H1 (cell line): ENCODE measurements at regions not wholly inside any gene's neighbourhood (a gene's known extent, or its start where the extent isn't known, plus 50 kb on each side); places are given as distances from the start of the nearest gene placed in this dataset.

Experiments
- CTCF ChIA-PET: fragments of 300-600 bp; sonication (Branson Sonifier 250); formaldehyde crosslinking; loops from one replicate; lab custom pipeline; 2021; ENCODE audit not compliant: partially characterized antibody; lab: Charles Lee
- POLR2A ChIA-PET: fragments of 300-600 bp; sonication (Branson Sonifier 250); formaldehyde crosslinking; loops from one replicate; lab custom pipeline; 2021; ENCODE audit warnings: inconsistent platforms; ENCODE audit not compliant: partially characterized antibody; lab: Charles Lee
- DNase-seq, 2 experiments: peaks; one replicate each; pipeline versions ENCODE4 v3.0.0 to v3.0.0-alpha.2; 2010 to 2022; ENCODE audit warnings: low spot score in 2 of 2, low read depth in 1 of 2, mixed read lengths in 1 of 2
- FAIRE-seq: peaks from 2 replicates; lab custom pipeline; 2011; peaks lifted over from hg19 to GRCh38; lab: Jason Lieb, UNC
- H2AFZ ChIP-seq: 2 replicates; pipeline ENCODE4 v1.8.1; 2012; ENCODE audit warnings: low read length, inconsistent platforms
- H2AK5ac ChIP-seq: 2 replicates; pipeline ENCODE4 v1.6.1; 2013; ENCODE audit warnings: low read depth, low read length
- H2BK120ac ChIP-seq: replicated peaks from 2 replicates; pipeline ENCODE3; 2013; ENCODE audit warnings: low read depth, low read length, inconsistent platforms
- H2BK12ac ChIP-seq: 2 replicates; pipeline ENCODE4 v1.6.1; 2013; ENCODE audit warnings: low read depth, low read length
- H2BK15ac ChIP-seq: 2 replicates; pipeline ENCODE4 v1.6.1; 2013; ENCODE audit warnings: low read length
- H2BK20ac ChIP-seq: 2 replicates; pipeline ENCODE4 v1.6.1; 2013; ENCODE audit warnings: low read length
- H2BK5ac ChIP-seq: 2 replicates; pipeline ENCODE4 v1.6.1; 2013; ENCODE audit warnings: low read depth, low read length
- H3K14ac ChIP-seq: 2 replicates; pipeline ENCODE4 v1.6.1; 2013; ENCODE audit warnings: inconsistent platforms; ENCODE audit not compliant: insufficient read length
- H3K18ac ChIP-seq: 2 replicates; pipeline ENCODE4 v1.6.1; 2013; ENCODE audit warnings: low read length; ENCODE audit errors: extremely low read depth
- H3K23ac ChIP-seq: 2 replicates; pipeline ENCODE4 v1.6.1; 2013; ENCODE audit warnings: inconsistent platforms; ENCODE audit not compliant: insufficient read length
- H3K23me2 ChIP-seq: 2 replicates; pipeline ENCODE4 v1.6.1; 2013; ENCODE audit warnings: low read depth, low read length
- H3K27ac ChIP-seq: 2 replicates; pipeline ENCODE4 v1.6.1; 2011; ENCODE audit warnings: low read depth, low read length, inconsistent platforms
- H3K27me3 ChIP-seq, 4 experiments: replicated peaks in 1 of 4; 1 replicate in 1 of 4; 2 replicates in 3 of 4; pipeline versions ENCODE4 v1.6.1 to v1.8.1; 2011 to 2013; ENCODE audit warnings: low read length in 3 of 4, mild to moderate bottlenecking in 3 of 4, inconsistent platforms in 2 of 4, mixed read lengths in 2 of 4, moderate library complexity in 1 of 4; ENCODE audit not compliant: control insufficient read depth in 3 of 4, insufficient read depth in 3 of 4; ENCODE audit errors: extremely low read depth in 1 of 4
- H3K36me3 ChIP-seq, 4 experiments: 2 replicates each; pipeline versions ENCODE4 v1.6.1 to v1.8.1; 2011 to 2013; ENCODE audit warnings: mild to moderate bottlenecking in 4 of 4, low read length in 3 of 4, moderate library complexity in 2 of 4, control low read depth in 1 of 4, inconsistent platforms in 1 of 4; ENCODE audit not compliant: insufficient read depth in 4 of 4, control insufficient read depth in 2 of 4
- H3K4ac ChIP-seq: replicated peaks from 2 replicates; pipeline ENCODE3; 2013; ENCODE audit warnings: low read length, low read depth, mixed read lengths, inconsistent platforms; ENCODE audit not compliant: insufficient read length
- H3K4me1 ChIP-seq, 4 experiments: replicated peaks in 1 of 4; 1 replicate in 1 of 4; 2 replicates in 3 of 4; pipeline versions ENCODE4 v1.6.1 to v1.8.1; 2011 to 2013; ENCODE audit warnings: low read length in 3 of 4, inconsistent platforms in 2 of 4, mixed read lengths in 1 of 4; ENCODE audit not compliant: insufficient read depth in 4 of 4, control insufficient read depth in 3 of 4
- H3K4me2 ChIP-seq, 2 experiments: 2 replicates each; pipeline versions ENCODE4 v1.6.1 to v1.8.1; 2011 to 2013; ENCODE audit warnings: low read depth in 2 of 2, low read length in 2 of 2, control low read depth in 1 of 2, inconsistent platforms in 1 of 2, mild to moderate bottlenecking in 1 of 2; ENCODE audit not compliant: insufficient read depth in 1 of 2
- H3K4me3 ChIP-seq, 4 experiments: fragments of 200-600, 300-600 bp in 1 of 4; sonication (generic), shearing (Covaris generic), sonication (Bioruptor Twin) in 1 of 4; 2 replicates each; pipeline versions ENCODE4 v1.5.1 to v1.8.1; 2011 to 2016; ENCODE audit warnings: low read length in 4 of 4, low read depth in 3 of 4, control low read depth in 2 of 4, inconsistent platforms in 2 of 4, mild to moderate bottlenecking in 2 of 4, mixed read lengths in 1 of 4, moderate library complexity in 1 of 4; ENCODE audit not compliant: insufficient read depth in 2 of 4; ENCODE audit errors: extremely low read depth in 1 of 4
- H3K56ac ChIP-seq: replicated peaks from 2 replicates; pipeline ENCODE3; 2013; ENCODE audit warnings: low read depth, mild to moderate bottlenecking, mixed read lengths, low read length, inconsistent platforms; ENCODE audit not compliant: insufficient read length
- H3K79me1 ChIP-seq: 2 replicates; pipeline ENCODE4 v1.6.1; 2013; ENCODE audit warnings: low read depth, low read length, control low read depth
- H3K79me2 ChIP-seq, 2 experiments: 2 replicates each; pipeline versions ENCODE4 v1.6.1 to v1.8.1; 2012 to 2013; ENCODE audit warnings: low read length in 2 of 2, mild to moderate bottlenecking in 2 of 2, inconsistent platforms in 1 of 2; ENCODE audit not compliant: insufficient read depth in 2 of 2, control insufficient read depth in 1 of 2
- H3K9ac ChIP-seq, 4 experiments: replicated peaks in 1 of 4; 1 replicate in 1 of 4; 2 replicates in 3 of 4; pipeline versions ENCODE4 v1.6.1 to v1.8.1; 2011 to 2013; ENCODE audit warnings: low read depth in 3 of 4, low read length in 3 of 4, control low read depth in 2 of 4, mild to moderate bottlenecking in 2 of 4, moderate library complexity in 2 of 4, inconsistent platforms in 1 of 4; ENCODE audit errors: extremely low read depth in 1 of 4
- H3K9me3 ChIP-seq, 2 experiments: 2 replicates each; pipeline versions ENCODE4 v1.6.1 to v1.8.1; 2012 to 2013; ENCODE audit warnings: mild to moderate bottlenecking in 2 of 2, moderate library complexity in 2 of 2, control low read depth in 1 of 2, inconsistent platforms in 1 of 2, low read depth in 1 of 2, low read length in 1 of 2, mixed read lengths in 1 of 2; ENCODE audit not compliant: insufficient read depth in 2 of 2
- H4K20me1 ChIP-seq, 2 experiments: replicated peaks in 1 of 2; 2 replicates each; pipeline versions ENCODE3 to v1.8.1; 2011 to 2013; ENCODE audit warnings: inconsistent platforms in 2 of 2, low read length in 2 of 2, mild to moderate bottlenecking in 1 of 2; ENCODE audit not compliant: insufficient read depth in 2 of 2, control insufficient read depth in 1 of 2
- H4K5ac ChIP-seq: 2 replicates; pipeline ENCODE4 v1.6.1; 2013; ENCODE audit warnings: low read length, low read depth, mixed read lengths, inconsistent platforms; ENCODE audit not compliant: insufficient read length
- H4K8ac ChIP-seq: 2 replicates; pipeline ENCODE4 v1.8.0; 2013; ENCODE audit warnings: mild to moderate bottlenecking, moderate library complexity, low read length, inconsistent platforms; ENCODE audit not compliant: insufficient read depth; ENCODE audit errors: extremely low read depth
- H4K91ac ChIP-seq: replicated peaks from 2 replicates; pipeline ENCODE3; 2013; ENCODE audit warnings: low read length, mixed read lengths, inconsistent platforms; ENCODE audit not compliant: insufficient read length
- RAD21 ChIP-seq, 2 experiments: IDR thresholded peaks in 1 of 2; conservative IDR thresholded peaks in 1 of 2; 2 replicates each; pipeline ENCODE4 v1.6.1; 2011; ENCODE audit warnings: low read depth in 2 of 2, low read length in 2 of 2, improper control_type of control experiment in 1 of 2, inconsistent platforms in 1 of 2, mild to moderate bottlenecking in 1 of 2, moderate library complexity in 1 of 2
- TEAD4 ChIP-seq: IDR thresholded peaks from 2 replicates; pipeline ENCODE4 v1.6.1; 2012; ENCODE audit warnings: low read depth, low read length, inconsistent platforms, mixed read lengths
- WGBS, 2 experiments: shearing (Covaris generic) in 1 of 2; methylation state at CpG; one replicate each; pipeline versions ENCODE4 v1.1.6 to v1.1.7; 2013 to 2015; ENCODE audit warnings: low lambda C conversion rate in 2 of 2, mixed read lengths in 2 of 2, inconsistent platforms in 1 of 2, low coverage in 1 of 2, missing lambda C conversion rate in 1 of 2; ENCODE audit not compliant: insufficient replicate concordance in 2 of 2, insufficient coverage in 1 of 2, insufficient read length in 1 of 2; ENCODE audit errors: extremely low coverage in 1 of 2, missing lambda C conversion rate in 1 of 2; 5-methylcytosine and 5-hydroxymethylcytosine counted together
- TF ChIP-seq, protein P1 (sequence below): IDR thresholded peaks from 2 replicates; pipeline ENCODE4 v1.6.1; 2012; ENCODE audit warnings: inconsistent platforms

DNA sequence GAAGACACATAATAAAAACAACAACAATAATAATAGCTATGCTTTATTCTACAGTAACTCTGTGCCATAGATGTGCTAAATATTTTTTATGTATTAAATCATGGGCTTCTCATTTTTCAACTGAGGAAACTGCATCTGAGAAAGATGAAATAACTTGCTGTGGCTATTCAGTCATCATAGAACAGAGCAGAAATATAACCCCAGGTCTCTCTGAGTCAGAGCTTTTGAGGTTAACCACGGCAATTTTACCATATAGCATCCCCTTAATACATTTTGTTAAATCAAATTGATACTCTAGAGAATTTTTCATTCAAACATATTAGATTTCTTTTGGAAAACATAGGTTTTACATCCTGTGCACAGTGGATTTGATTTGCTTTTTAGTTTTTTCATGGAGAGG lies 586.6 kb upstream of the KLHL29 start:
- no peaks in the 10 kb centered on the region for H3K36me3 ChIP-seq
- H3K9me3 ChIP-seq = no peaks in the 10 kb centered on the region
- no peak overlapping the region for H3K56ac ChIP-seq
- no peaks in the 10 kb centered on the region for H3K23me2 ChIP-seq
- H3K18ac ChIP-seq = no peak overlapping the region
- POLR2A ChIA-PET = no interaction called here
- no peak overlapping the region for H4K8ac ChIP-seq
- H3K4me2 ChIP-seq = no peak overlapping the region
- H2AK5ac ChIP-seq = no peak overlapping the region
- H3K79me2 ChIP-seq = no peaks in the 10 kb centered on the region
- no peak overlapping the region for H2BK12ac ChIP-seq
- H3K4me3 ChIP-seq = no peak overlapping the region
- no peak for FAIRE-seq
- H3K23ac ChIP-seq = no peak overlapping the region
- H3K4me1 ChIP-seq = peaks cover 0 to 12% (median 8%) of the 10 kb centered on the region in 4 experiments
- WGBS, 2 experiments = 94% methylated on average over 1 of the region's 1 CpG; no CpG with 5 or more reads in 1 of the 2 experiments
- no peak overlapping the region for H4K91ac ChIP-seq
- CTCF ChIA-PET = interaction anchor here (1.0 to 1.5 kb wide), 3 partner anchors 8 to 172 kb away, joined by 3 to 4 read pairs (median 3); no protein-coding TSS in a partner anchor
- no peak overlapping the region for H2AFZ ChIP-seq
- H3K27me3 ChIP-seq = no peaks in the 10 kb centered on the region
- DNase-seq = no peak
- H3K9ac ChIP-seq = no peak overlapping the region
- H2BK20ac ChIP-seq = no peak overlapping the region
- H2BK5ac ChIP-seq = no peak overlapping the region
- no peaks in the 10 kb centered on the region for H4K20me1 ChIP-seq
- no peak overlapping the region for H3K27ac ChIP-seq
- no peaks in the 10 kb centered on the region for H3K79me1 ChIP-seq
- no peak for TF ChIP-seq TEAD4
- TF ChIP-seq, protein P1, sequence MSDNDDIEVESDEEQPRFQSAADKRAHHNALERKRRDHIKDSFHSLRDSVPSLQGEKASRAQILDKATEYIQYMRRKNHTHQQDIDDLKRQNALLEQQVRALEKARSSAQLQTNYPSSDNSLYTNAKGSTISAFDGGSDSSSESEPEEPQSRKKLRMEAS = no peak
- no peak for TF ChIP-seq RAD21 (IDR thresholded peaks at IDR 0.05 in 1 of 2, conservative IDR thresholded peaks at IDR 0.05 in 1 of 2; ENCODE audit: low read depth in 2 of 2, low read length in 2 of 2)
- TF ChIP-seq, all 59 proteins: peak for 0
- Histone ChIP-seq H3K4ac (no peak overlapping the region), H3K14ac (no peak overlapping the region), H2BK120ac (no peak overlapping the region), H2BK15ac (no peak overlapping the region), H4K5ac (no peak overlapping the region)
